PC-9 (cell line): ENCODE measurements at regions not wholly inside any gene's neighbourhood (a gene's known extent, or its start where the extent isn't known, plus 50 kb on each side); places are given as distances from the start of the nearest gene placed in this dataset.
"Not testable (repeated sequence)": the region's sequence is repeated elsewhere in the genome, so short reads cannot be mapped to it uniquely, and the experiment has no call there.

Experiments
- EZH2 ChIP-seq: fragments of 200-600 bp; sonication (generic); IDR thresholded peaks from 2 replicates; pipeline ENCODE4 v1.8.0; 2017; ENCODE audit warnings: antibody characterized with exemption, low read depth
- TF ChIP-seq, protein P1 (sequence below): fragments of 200-600 bp; sonication (generic); conservative IDR thresholded peaks from 2 replicates; pipeline ENCODE4 v1.6.1; 2017; ENCODE audit warnings: mixed run types, antibody characterized with exemption, mild to moderate bottlenecking, moderate library complexity

DNA sequence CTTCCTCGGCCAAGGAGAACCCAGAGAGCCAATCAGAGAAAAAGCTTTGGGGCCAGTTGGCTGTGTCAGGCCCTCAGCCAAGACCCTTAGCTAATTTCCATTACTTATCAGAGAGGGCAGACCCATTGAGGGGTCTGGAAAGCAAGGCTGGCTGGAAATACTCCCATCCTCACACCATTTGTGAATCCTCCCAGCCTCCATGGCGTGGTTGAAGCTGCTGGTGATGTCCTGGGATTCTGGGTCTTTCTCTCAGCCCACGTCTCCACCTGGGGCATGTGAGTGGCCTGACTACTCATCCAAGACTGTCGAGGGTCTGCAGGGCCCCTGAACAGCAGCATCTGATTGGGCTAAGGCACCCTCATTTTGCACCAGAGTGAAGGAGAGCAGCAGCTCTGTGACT is 61.3 kb upstream of the GPR31 start:
- TF ChIP-seq, protein P1, sequence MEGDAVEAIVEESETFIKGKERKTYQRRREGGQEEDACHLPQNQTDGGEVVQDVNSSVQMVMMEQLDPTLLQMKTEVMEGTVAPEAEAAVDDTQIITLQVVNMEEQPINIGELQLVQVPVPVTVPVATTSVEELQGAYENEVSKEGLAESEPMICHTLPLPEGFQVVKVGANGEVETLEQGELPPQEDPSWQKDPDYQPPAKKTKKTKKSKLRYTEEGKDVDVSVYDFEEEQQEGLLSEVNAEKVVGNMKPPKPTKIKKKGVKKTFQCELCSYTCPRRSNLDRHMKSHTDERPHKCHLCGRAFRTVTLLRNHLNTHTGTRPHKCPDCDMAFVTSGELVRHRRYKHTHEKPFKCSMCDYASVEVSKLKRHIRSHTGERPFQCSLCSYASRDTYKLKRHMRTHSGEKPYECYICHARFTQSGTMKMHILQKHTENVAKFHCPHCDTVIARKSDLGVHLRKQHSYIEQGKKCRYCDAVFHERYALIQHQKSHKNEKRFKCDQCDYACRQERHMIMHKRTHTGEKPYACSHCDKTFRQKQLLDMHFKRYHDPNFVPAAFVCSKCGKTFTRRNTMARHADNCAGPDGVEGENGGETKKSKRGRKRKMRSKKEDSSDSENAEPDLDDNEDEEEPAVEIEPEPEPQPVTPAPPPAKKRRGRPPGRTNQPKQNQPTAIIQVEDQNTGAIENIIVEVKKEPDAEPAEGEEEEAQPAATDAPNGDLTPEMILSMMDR, result not testable (repeated sequence)
- not testable (repeated sequence) for TF ChIP-seq EZH2
